Sigmoid colon (tissue), 4 donors: ENCODE measurements at regions not wholly inside any gene's neighbourhood (a gene's known extent, or its start where the extent isn't known, plus 50 kb on each side); places are given as distances from the start of the nearest gene placed in this dataset.

Source experiments
- EP300 ChIP-seq, 4 donors: sonication (generic); formaldehyde crosslinking; IDR thresholded peaks; one replicate each; pipeline ENCODE4 v1.6.1; 2017; ENCODE audit warnings: antibody characterized with exemption in 4 of 4
- TF ChIP-seq, protein P1 (sequence below), 4 experiments: fragments of 450-650 bp in 3 of 4; fragments of 200-600 bp in 1 of 4; IDR thresholded peaks; one replicate each; pipeline ENCODE4 v1.5.1; 2016 to 2019; ENCODE audit warnings: antibody characterized with exemption in 4 of 4, mild to moderate bottlenecking in 3 of 4, moderate library complexity in 2 of 4

DNA sequence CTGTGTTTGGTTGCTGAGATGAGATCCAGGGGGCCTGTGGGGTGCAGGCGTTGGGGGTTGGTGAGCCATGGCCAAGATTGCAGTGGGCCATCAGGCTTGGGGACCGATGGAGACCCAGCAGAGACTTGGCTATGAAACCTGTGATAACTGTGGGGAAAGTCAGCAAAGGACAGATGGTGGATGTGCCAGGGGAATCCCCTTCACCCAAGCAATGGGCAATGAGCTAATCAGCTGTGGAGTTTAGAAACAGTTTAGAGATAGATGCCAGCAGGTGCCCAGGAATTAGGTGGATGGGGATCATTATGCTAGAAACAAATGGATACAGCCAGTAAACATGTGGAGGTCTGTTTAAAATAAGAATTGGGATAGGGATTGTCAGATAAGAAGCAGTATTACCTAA lies 151.4 kb upstream of the FERD3L start:
- TF ChIP-seq, protein P1, sequence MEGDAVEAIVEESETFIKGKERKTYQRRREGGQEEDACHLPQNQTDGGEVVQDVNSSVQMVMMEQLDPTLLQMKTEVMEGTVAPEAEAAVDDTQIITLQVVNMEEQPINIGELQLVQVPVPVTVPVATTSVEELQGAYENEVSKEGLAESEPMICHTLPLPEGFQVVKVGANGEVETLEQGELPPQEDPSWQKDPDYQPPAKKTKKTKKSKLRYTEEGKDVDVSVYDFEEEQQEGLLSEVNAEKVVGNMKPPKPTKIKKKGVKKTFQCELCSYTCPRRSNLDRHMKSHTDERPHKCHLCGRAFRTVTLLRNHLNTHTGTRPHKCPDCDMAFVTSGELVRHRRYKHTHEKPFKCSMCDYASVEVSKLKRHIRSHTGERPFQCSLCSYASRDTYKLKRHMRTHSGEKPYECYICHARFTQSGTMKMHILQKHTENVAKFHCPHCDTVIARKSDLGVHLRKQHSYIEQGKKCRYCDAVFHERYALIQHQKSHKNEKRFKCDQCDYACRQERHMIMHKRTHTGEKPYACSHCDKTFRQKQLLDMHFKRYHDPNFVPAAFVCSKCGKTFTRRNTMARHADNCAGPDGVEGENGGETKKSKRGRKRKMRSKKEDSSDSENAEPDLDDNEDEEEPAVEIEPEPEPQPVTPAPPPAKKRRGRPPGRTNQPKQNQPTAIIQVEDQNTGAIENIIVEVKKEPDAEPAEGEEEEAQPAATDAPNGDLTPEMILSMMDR (IDR thresholded peaks at IDR 0.05), result no peak
- TF ChIP-seq EP300 (IDR thresholded peaks at IDR 0.05), result no peak
